OCI-LY3 (cell line): ENCODE measurements at regions not wholly inside any gene's neighbourhood (a gene's known extent, or its start where the extent isn't known, plus 50 kb on each side); places are given as distances from the start of the nearest gene placed in this dataset.

Experiments
- H2AFZ ChIP-seq: fragments of 200-600, 300-600 bp; shearing (Covaris generic); 2 replicates; pipeline ENCODE4 v1.6.0; 2014; ENCODE audit warnings: antibody characterized with exemption, low read depth, low read length
- H3K27ac ChIP-seq: fragments of 200-600, 300-600 bp; sonication (generic); 2 replicates; pipeline ENCODE4 v1.5.1; 2014; ENCODE audit warnings: mild to moderate bottlenecking, low read length, moderate library complexity, mixed read lengths
- H3K27me3 ChIP-seq: fragments of 200-600, 300-600 bp; sonication (generic); 2 replicates; pipeline ENCODE4 v1.6.1; 2014; ENCODE audit warnings: low read depth, low read length, mixed read lengths
- H3K36me3 ChIP-seq: fragments of 200-600, 300-600 bp; sonication (generic); replicated peaks from 2 replicates; pipeline ENCODE3; 2014; ENCODE audit warnings: low read depth, low read length, mixed read lengths
- H3K4me1 ChIP-seq: fragments of 300-600, 200-600 bp; sonication (generic); 2 replicates; pipeline ENCODE4 v1.6.1; 2014; ENCODE audit warnings: low read length, mixed read lengths
- H3K4me2 ChIP-seq: fragments of 200-600, 300-600 bp; sonication (generic); 2 replicates; pipeline ENCODE4 v1.6.1; 2014; ENCODE audit warnings: low read length, mixed read lengths
- H3K4me3 ChIP-seq: fragments of 300-600, 200-600 bp; sonication (generic); 2 replicates; pipeline ENCODE4 v1.5.1; 2014; ENCODE audit warnings: antibody characterized with exemption, mild to moderate bottlenecking, low read length, moderate library complexity
- H3K79me2 ChIP-seq: fragments of 300-600, 200-600 bp; shearing (Covaris generic); 2 replicates; pipeline ENCODE4 v1.6.1; 2014; ENCODE audit warnings: mild to moderate bottlenecking, low read length, mixed read lengths
- H3K9ac ChIP-seq: fragments of 300-600, 200-600 bp; shearing (Covaris generic); 2 replicates; pipeline ENCODE4 v1.6.0; 2014; ENCODE audit warnings: mild to moderate bottlenecking, low read length, moderate library complexity
- H3K9me3 ChIP-seq: fragments of 200-600, 300-600 bp; shearing (Covaris generic); 2 replicates; pipeline ENCODE4 v1.6.1; 2014; ENCODE audit warnings: low read length, mixed read lengths; ENCODE audit not compliant: insufficient read depth
- H4K20me1 ChIP-seq: fragments of 200-600, 300-600 bp; sonication (generic); 2 replicates; pipeline ENCODE4 v1.6.1; 2016; ENCODE audit warnings: low read length, mixed read lengths; ENCODE audit not compliant: insufficient read depth
- EZH2phosphoT487 ChIP-seq: fragments of 200-600 bp; shearing (Covaris generic); IDR thresholded peaks from 2 replicates; pipeline ENCODE4 v1.6.1; 2018; ENCODE audit warnings: antibody characterized with exemption, mixed run types, low read depth
- TF ChIP-seq, protein P1 (sequence below): fragments of 200-600, 300-600 bp; sonication (generic); IDR thresholded peaks from 2 replicates; pipeline ENCODE4 v1.5.1; 2014; ENCODE audit warnings: antibody characterized with exemption, low read length, low read depth

DNA sequence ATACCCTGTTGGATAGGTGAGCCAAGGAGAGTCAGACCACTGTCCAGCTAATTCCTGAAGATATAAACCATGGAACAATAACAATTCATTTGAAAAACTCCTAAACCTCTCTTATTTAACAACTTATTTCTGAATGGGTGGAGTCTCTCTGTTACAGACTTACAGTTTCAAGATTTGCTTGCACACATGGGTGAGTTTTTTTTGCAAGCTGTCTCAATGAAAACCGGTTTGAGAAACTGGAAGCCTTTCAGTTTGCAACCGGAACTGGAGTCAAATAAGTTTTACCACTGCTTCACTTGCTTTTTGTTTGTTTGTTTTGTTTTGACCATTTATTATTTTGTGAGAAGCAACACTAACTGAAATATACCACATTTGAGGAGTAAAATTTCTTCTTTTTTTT is 243.8 kb downstream of the MTERF1 start:
- Histone ChIP-seq H3K4me3 (no peak overlapping the region), H3K9me3 (no peaks in the 10 kb centered on the region), H3K4me1 (no peaks in the 10 kb centered on the region), H3K36me3 (no peaks in the 10 kb centered on the region), H3K27me3 (no peaks in the 10 kb centered on the region), H3K27ac (no peak overlapping the region), H4K20me1 (no peaks in the 10 kb centered on the region), H2AFZ (no peak overlapping the region), H3K9ac (no peak overlapping the region), H3K79me2 (no peaks in the 10 kb centered on the region), H3K4me2 (no peak overlapping the region)
- TF ChIP-seq, protein P1, sequence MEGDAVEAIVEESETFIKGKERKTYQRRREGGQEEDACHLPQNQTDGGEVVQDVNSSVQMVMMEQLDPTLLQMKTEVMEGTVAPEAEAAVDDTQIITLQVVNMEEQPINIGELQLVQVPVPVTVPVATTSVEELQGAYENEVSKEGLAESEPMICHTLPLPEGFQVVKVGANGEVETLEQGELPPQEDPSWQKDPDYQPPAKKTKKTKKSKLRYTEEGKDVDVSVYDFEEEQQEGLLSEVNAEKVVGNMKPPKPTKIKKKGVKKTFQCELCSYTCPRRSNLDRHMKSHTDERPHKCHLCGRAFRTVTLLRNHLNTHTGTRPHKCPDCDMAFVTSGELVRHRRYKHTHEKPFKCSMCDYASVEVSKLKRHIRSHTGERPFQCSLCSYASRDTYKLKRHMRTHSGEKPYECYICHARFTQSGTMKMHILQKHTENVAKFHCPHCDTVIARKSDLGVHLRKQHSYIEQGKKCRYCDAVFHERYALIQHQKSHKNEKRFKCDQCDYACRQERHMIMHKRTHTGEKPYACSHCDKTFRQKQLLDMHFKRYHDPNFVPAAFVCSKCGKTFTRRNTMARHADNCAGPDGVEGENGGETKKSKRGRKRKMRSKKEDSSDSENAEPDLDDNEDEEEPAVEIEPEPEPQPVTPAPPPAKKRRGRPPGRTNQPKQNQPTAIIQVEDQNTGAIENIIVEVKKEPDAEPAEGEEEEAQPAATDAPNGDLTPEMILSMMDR: no peak
- TF ChIP-seq EZH2phosphoT487: no peak

DNA sequence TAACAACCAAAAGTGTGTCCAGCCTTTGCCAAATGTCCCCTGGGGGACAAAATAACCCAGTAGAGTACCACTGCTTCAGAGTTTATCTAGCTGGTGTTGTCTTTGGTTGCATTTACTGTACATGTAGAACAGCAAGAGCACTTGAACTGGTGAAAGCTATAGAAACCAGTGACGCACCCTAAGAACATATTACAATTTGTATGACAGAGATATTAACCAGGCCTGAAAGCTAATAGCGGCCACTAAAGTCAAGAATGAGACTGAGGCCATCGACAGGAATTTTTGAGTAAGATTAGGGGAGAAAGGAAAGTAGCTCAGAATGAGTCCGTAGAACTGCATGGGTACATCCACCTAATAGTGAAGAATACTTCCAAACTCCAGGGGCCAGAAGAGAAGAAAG is 236.2 kb downstream of the MTERF1 start:
- H3K27me3 ChIP-seq: no peaks in the 10 kb centered on the region
- no peaks in the 10 kb centered on the region for H3K4me1 ChIP-seq

DNA sequence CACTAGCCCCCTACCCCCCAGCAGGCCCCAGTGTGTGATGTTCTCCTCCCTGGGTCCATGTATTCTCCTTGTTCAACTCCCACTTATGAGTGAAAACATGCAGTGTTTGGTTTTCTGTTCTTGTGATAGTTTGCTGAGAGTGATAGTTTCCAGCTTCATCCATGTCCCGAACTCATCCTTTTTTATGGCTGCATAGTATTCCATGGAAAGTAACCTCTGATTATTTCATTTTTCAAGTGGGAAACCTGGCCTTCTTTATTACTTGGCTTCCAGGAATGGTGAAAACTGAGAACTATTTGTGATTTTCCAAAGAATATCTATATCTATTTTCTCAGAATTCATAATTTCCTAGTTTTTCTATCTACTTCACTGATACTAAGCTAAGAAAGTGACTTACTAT is 235.0 kb downstream of the MTERF1 start:
- H3K27ac ChIP-seq: no peak overlapping the region

More for the DNA sequence above, 236.2 kb downstream of the MTERF1 start:
- Histone ChIP-seq H3K27ac (no peak overlapping the region), H3K9me3 (no peaks in the 10 kb centered on the region), H2AFZ (no peak overlapping the region), H3K79me2 (no peaks in the 10 kb centered on the region), H3K36me3 (no peaks in the 10 kb centered on the region), H4K20me1 (no peaks in the 10 kb centered on the region), H3K9ac (no peak overlapping the region), H3K4me2 (no peak overlapping the region), H3K4me3 (no peak overlapping the region)
- TF ChIP-seq, protein P1: no peak
- no peak for TF ChIP-seq EZH2phosphoT487

DNA sequence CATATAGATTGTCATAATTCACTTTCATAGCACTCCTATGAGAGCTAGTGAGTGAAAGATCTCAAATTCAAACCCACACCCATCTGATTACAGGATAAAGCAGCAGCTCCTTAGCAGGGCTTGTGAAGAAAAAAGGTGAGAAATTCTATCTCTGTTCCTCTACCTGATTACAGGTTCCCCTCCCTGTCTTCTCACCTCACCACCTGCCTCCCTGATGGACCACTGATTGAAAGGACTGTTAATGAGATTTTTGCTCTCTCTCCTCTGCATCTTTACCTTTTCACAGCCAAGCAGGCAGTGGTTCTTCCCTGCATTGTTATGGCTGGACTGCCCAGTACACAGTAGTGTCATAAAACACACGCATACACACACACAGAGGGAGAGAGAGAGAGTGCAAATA is 228.5 kb downstream of the MTERF1 start:
- Histone ChIP-seq H2AFZ (no peak overlapping the region), H3K27me3 (peaks cover 15% of the 10 kb centered on the region), H3K4me2 (no peak overlapping the region), H4K20me1 (no peaks in the 10 kb centered on the region), H3K27ac (no peak overlapping the region), H3K36me3 (no peaks in the 10 kb centered on the region), H3K9me3 (no peaks in the 10 kb centered on the region), H3K4me3 (no peak overlapping the region), H3K4me1 (no peaks in the 10 kb centered on the region), H3K9ac (no peak overlapping the region), H3K79me2 (no peaks in the 10 kb centered on the region)
- TF ChIP-seq EZH2phosphoT487: no peak
- TF ChIP-seq, protein P1: no peak

More for the DNA sequence above, 235.0 kb downstream of the MTERF1 start:
- TF ChIP-seq, protein P1: no peak
- no peak for TF ChIP-seq EZH2phosphoT487
- no peak overlapping the region for H3K4me3 ChIP-seq
- no peak overlapping the region for H2AFZ ChIP-seq
- no peak overlapping the region for H3K9ac ChIP-seq
- no peaks in the 10 kb centered on the region for H3K4me1 ChIP-seq
- H3K36me3 ChIP-seq: no peaks in the 10 kb centered on the region
- H3K27me3 ChIP-seq: peaks cover 1% of the 10 kb centered on the region; the same call in 1 of the 2 replicates
- H3K4me2 ChIP-seq: no peak overlapping the region
- H4K20me1 ChIP-seq: no peaks in the 10 kb centered on the region
- H3K79me2 ChIP-seq: no peaks in the 10 kb centered on the region
- H3K9me3 ChIP-seq: no peaks in the 10 kb centered on the region
